ENCODE measurements at regions not wholly inside any gene's neighbourhood (a gene's known extent, or its start where the extent isn't known, plus 50 kb on each side); places are given as distances from the start of the nearest gene placed in this dataset.

GRCh38 chr5:156261275-156261939 lies 65.6 kb upstream of the SGCD start:
- dilution Hi-C loops (cut with HindIII; ENCODE audit: low sequenced_read_pairs, unreplicated experiment) = no loop called here
- no peaks in the 10 kb centered on the region for H3K9me1 ChIP-seq (ENCODE audit: insufficient read depth, low read length)
- no peak overlapping the region for H2AK9ac ChIP-seq (replicated peaks; ENCODE audit: low read depth, low read length, poor library complexity)
- H3K4me2 ChIP-seq (ENCODE audit: low read depth, low read length) = no peak overlapping the region
- no peak overlapping the region for H2BK5ac ChIP-seq (ENCODE audit: low read depth, low read length, poor library complexity, severe bottlenecking)
- no CpG with 5 or more reads among the region's 5 CpGs for WGBS, 2 experiments (ENCODE audit: extremely low coverage in 2 of 2, insufficient read length in 1 of 2)
- no peak for ATAC-seq (ENCODE audit: low read depth)
- no peak overlapping the region for H3K27ac ChIP-seq (ENCODE audit: insufficient read depth, low read length)
- H2BK20ac ChIP-seq (ENCODE audit: low read depth, low read length) = no peak overlapping the region
- no peaks in the 10 kb centered on the region for H3K36me3 ChIP-seq (ENCODE audit: control insufficient read depth, insufficient read depth, low read length)
- no peak overlapping the region for H2BK120ac ChIP-seq (ENCODE audit: low read depth, low read length)
- intact Hi-C loops (cut with micrococcal nuclease) = no loop called here
- no peak overlapping the region for H3K14ac ChIP-seq (replicated peaks; ENCODE audit: low read depth, low read length)
- no peak overlapping the region for H2AK5ac ChIP-seq (ENCODE audit: low read depth, low read length)
- no peak overlapping the region for H3K18ac ChIP-seq (ENCODE audit: low read depth, low read length)
- ChIA-PET CTCF (interaction anchor here (0.6 kb wide), 1 partner anchor 224 kb away, joined by 3 read pairs; no protein-coding TSS in a partner anchor), POLR2A (ENCODE audit: unreplicated experiment) (no interaction called here)
- in situ Hi-C loops (cut with MboI; ENCODE audit: low sequenced_read_pairs) = no loop called here
- H3K23ac ChIP-seq (ENCODE audit: low read depth, low read length) = no peak overlapping the region
- H3K9ac ChIP-seq (ENCODE audit: low read depth, low read length) = no peak overlapping the region
- H4K20me1 ChIP-seq (ENCODE audit: insufficient read depth, low read length) = no peaks in the 10 kb centered on the region
- H3K27me3 ChIP-seq (ENCODE audit: control insufficient read depth, insufficient read depth, low read length) = no peaks in the 10 kb centered on the region
- no peak overlapping the region for H4K5ac ChIP-seq (ENCODE audit: low read depth, low read length)
- no peak overlapping the region for H3K56ac ChIP-seq (ENCODE audit: extremely low read depth, insufficient read depth, low read length)
- H2AFZ ChIP-seq (replicated peaks; ENCODE audit: low read length, poor library complexity) = no peak overlapping the region
- DNase-seq = no peak
- H3K9me3 ChIP-seq (ENCODE audit: control insufficient read depth, insufficient read depth, low read length) = no peaks in the 10 kb centered on the region
- BruUV-seq (replicated peaks) = no TSS peak
- no peaks in the 10 kb centered on the region for H3K79me1 ChIP-seq (ENCODE audit: low read depth in 1 of 2, low read length in 2 of 2)
- no peak overlapping the region for H4K91ac ChIP-seq (ENCODE audit: insufficient read depth, low read depth, low read length)
- no peaks in the 10 kb centered on the region for H3K4me1 ChIP-seq (ENCODE audit: control insufficient read depth, insufficient read depth, low read length)
- no peak overlapping the region for H3K4ac ChIP-seq (ENCODE audit: low read depth, low read length)
- no peak overlapping the region for H4K8ac ChIP-seq (ENCODE audit: low read depth in 2 of 2, low read length in 2 of 2)
- no peak overlapping the region for H3K4me3 ChIP-seq (ENCODE audit: insufficient read depth, low read depth, low read length)
- TF ChIP-seq USF2 (IDR thresholded peaks at IDR 0.05; ENCODE audit: low read depth, low read length) (no peak), FOS (IDR thresholded peaks at IDR 0.05; ENCODE audit: low read depth, low read length) (no peak), CHD1 (IDR thresholded peaks at IDR 0.05; ENCODE audit: low read depth, low read length) (no peak), RFX5 (IDR thresholded peaks at IDR 0.05; ENCODE audit: low read depth, low read length) (no peak), NFE2L2 (IDR thresholded peaks at IDR 0.05; ENCODE audit: low read depth, low read length) (no peak)
- H2BK15ac ChIP-seq (ENCODE audit: low read depth, low read length) = no peak overlapping the region
